ENCODE measurements at regions not wholly inside any gene's neighbourhood (a gene's known extent, or its start where the extent isn't known, plus 50 kb on each side); places are given as distances from the start of the nearest gene placed in this dataset.

GRCh38 chr11:26229981-26230380, 101.9 kb upstream of the ANO3 start:
- H3K36me3 Mint-ChIP-seq (ENCODE audit: low read depth) = no peaks in the 10 kb centered on the region

GRCh38 chr11:26231252-26231661, 100.7 kb upstream of the ANO3 start:
- Mint-ChIP-seq H3K27ac (no peak overlapping the region), H3K27me3 (ENCODE audit: low read depth) (no peaks in the 10 kb centered on the region), H3K4me3 (no peak overlapping the region), H3K4me1 (ENCODE audit: low read depth) (no peaks in the 10 kb centered on the region), H3K36me3 (ENCODE audit: low read depth) (no peaks in the 10 kb centered on the region), H3K9me3 (no peaks in the 10 kb centered on the region)

More at GRCh38 chr11:26229981-26230380, 101.9 kb upstream of the ANO3 start:
- Mint-ChIP-seq H3K27me3 (ENCODE audit: low read depth) (no peaks in the 10 kb centered on the region), H3K4me3 (no peak overlapping the region), H3K9me3 (no peaks in the 10 kb centered on the region), H3K4me1 (ENCODE audit: low read depth) (no peaks in the 10 kb centered on the region), H3K27ac (no peak overlapping the region)

DNA sequence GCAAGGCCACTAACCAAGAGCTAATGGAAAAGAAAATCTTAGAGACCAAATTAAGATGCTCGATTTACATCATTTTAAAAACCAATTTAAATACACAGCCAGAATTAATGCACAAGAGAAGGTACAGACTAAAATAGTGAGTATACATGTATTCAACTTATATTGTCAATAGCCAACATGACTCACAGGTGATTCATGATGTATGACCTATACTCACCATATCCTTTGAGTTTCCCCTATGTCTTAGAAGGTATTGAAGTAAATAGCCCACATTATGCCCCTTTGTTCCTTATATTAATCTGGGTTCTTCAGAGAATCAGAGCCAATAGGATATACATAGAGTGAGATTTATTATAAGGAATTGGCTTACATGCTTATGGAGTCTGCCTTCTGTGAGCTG, 97.5 kb upstream of the ANO3 start:
- no peaks in the 10 kb centered on the region for H3K4me1 Mint-ChIP-seq (ENCODE audit: low read depth)
- no peaks in the 10 kb centered on the region for H3K27me3 Mint-ChIP-seq (ENCODE audit: low read depth)
- no peaks in the 10 kb centered on the region for H3K36me3 Mint-ChIP-seq (ENCODE audit: low read depth)
- no peak overlapping the region for H3K27ac Mint-ChIP-seq
- H3K9me3 Mint-ChIP-seq = no peaks in the 10 kb centered on the region
- H3K4me3 Mint-ChIP-seq = no peak overlapping the region

- H3K9me3 Mint-ChIP-seq = no peaks in the 10 kb centered on the region
- no peak overlapping the region for H3K27ac Mint-ChIP-seq
- H3K4me3 Mint-ChIP-seq = no peak overlapping the region
- no peaks in the 10 kb centered on the region for H3K27me3 Mint-ChIP-seq (ENCODE audit: low read depth)
- no peaks in the 10 kb centered on the region for H3K36me3 Mint-ChIP-seq (ENCODE audit: low read depth)
- H3K4me1 Mint-ChIP-seq (ENCODE audit: low read depth) = no peaks in the 10 kb centered on the region
Observed at GRCh38 chr11:26243426-26243825, 88.5 kb upstream of the ANO3 start.

DNA sequence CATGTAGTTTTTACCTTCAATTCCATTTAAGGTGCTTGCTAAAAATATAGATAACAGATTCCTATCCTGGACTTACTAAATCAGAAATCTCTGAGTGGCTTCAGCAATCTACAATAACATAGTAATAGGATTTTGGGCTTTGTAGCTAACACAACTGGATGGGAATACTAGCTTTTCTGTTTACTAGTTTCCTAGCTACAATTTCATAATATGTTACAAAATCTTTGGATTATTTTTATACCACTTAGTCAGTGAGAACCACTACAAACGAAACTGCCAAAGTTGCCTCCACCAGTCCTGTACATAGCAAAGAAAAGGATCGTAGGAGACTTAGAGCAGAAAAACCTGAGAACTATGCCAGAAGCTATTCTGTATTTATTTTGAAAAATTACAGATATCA, 87.7 kb upstream of the ANO3 start:
- Mint-ChIP-seq H3K9me3 (no peaks in the 10 kb centered on the region), H3K4me1 (ENCODE audit: low read depth) (no peaks in the 10 kb centered on the region), H3K27ac (no peak overlapping the region), H3K36me3 (ENCODE audit: low read depth) (no peaks in the 10 kb centered on the region), H3K4me3 (no peak overlapping the region), H3K27me3 (ENCODE audit: low read depth) (no peaks in the 10 kb centered on the region)

DNA sequence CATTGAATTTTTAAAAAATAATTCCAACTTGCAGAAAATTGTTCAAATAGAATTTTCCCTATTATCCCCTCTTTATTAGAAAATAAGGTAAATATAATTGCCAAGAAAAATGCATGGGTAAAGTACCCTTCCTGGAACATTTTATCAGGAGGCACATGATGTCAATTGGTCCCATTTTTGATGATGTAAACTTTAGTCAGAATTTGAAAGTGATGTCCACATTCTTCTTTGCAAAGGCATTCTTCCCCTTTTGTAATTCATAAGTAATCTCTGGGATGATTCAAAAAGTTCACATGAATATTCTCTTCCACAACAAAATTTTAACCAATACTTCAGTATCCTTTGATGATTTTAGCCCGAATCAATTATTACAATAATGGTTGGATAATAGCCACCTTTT, 86.9 kb upstream of the ANO3 start:
- Mint-ChIP-seq H3K27ac (no peak overlapping the region), H3K36me3 (ENCODE audit: low read depth) (no peaks in the 10 kb centered on the region), H3K4me3 (no peak overlapping the region), H3K4me1 (ENCODE audit: low read depth) (no peaks in the 10 kb centered on the region), H3K9me3 (no peaks in the 10 kb centered on the region), H3K27me3 (ENCODE audit: low read depth) (no peaks in the 10 kb centered on the region)

- Mint-ChIP-seq H3K9me3 (no peaks in the 10 kb centered on the region), H3K4me1 (ENCODE audit: low read depth) (no peaks in the 10 kb centered on the region), H3K36me3 (ENCODE audit: low read depth) (no peaks in the 10 kb centered on the region), H3K27ac (no peak overlapping the region), H3K27me3 (ENCODE audit: low read depth) (no peaks in the 10 kb centered on the region), H3K4me3 (no peak overlapping the region)
Observed at GRCh38 chr11:26247340-26247739, 84.6 kb upstream of the ANO3 start.

DNA sequence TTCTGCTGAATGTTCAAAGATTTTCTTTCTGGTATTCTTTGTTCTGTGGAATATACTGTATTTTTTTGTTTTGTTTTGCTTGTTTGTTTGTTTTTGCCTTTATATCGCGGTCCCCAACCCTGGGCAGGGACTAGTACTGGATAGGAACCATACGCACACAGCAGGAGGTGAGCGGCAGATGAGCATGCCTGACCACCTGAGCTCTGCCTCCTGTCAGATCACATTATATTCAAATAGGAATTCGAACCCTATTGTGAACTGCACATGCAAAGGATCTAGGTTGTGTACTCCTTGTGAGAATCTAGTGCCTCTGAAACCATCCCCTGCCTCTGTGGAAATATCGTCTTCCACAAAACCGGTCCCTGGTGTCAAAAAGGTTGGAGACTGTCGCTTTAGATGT, 83.3 kb upstream of the ANO3 start:
- no peak overlapping the region for H3K27ac Mint-ChIP-seq
- H3K36me3 Mint-ChIP-seq (ENCODE audit: low read depth) = no peaks in the 10 kb centered on the region
- no peak overlapping the region for H3K4me3 Mint-ChIP-seq
- no peaks in the 10 kb centered on the region for H3K27me3 Mint-ChIP-seq (ENCODE audit: low read depth)
- no peaks in the 10 kb centered on the region for H3K9me3 Mint-ChIP-seq
- no peaks in the 10 kb centered on the region for H3K4me1 Mint-ChIP-seq (ENCODE audit: low read depth)

DNA sequence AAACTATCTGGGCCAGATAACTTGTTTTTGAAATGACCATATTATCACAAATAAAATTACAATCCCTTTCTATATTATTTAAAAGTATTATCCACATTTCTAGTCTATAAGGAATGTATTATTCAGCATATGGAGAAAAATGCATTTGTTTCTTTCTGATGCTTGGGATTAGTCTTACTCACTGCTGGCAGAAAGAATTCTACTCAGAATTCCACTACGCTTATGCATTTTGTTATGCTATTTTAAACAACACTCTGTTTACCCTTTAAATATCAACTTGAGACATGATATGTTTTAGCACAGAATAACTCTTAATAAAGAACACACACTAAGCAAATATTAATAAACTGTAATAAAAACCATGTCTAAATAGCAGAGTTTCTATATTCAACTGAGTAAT, 77.6 kb upstream of the ANO3 start:
- Mint-ChIP-seq H3K27ac (no peak overlapping the region), H3K4me1 (ENCODE audit: low read depth) (no peaks in the 10 kb centered on the region), H3K9me3 (no peaks in the 10 kb centered on the region), H3K4me3 (no peak overlapping the region), H3K36me3 (ENCODE audit: low read depth) (no peaks in the 10 kb centered on the region), H3K27me3 (ENCODE audit: low read depth) (no peaks in the 10 kb centered on the region)

DNA sequence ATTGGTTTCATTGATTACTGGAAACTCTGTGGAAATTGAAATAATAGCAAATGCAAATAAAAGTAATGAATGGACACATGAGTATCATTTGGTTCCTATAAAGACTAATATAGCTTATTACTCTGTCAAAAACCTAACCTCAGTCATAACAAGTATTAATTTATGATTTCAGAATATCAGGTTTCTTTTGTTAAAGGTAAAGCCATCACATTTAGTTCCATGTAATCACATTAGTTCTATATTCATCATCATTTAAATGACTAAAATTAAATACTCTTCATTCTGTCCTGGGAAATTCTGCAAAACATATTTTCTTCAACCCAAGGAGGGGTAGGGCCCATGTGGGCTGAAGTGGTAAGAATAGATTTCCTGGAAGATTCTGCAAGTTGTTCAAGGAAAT, 68.2 kb upstream of the ANO3 start:
- Mint-ChIP-seq H3K4me1 (ENCODE audit: low read depth) (no peaks in the 10 kb centered on the region), H3K9me3 (no peaks in the 10 kb centered on the region), H3K27me3 (ENCODE audit: low read depth) (no peaks in the 10 kb centered on the region), H3K4me3 (no peak overlapping the region), H3K27ac (no peak overlapping the region), H3K36me3 (ENCODE audit: low read depth) (no peaks in the 10 kb centered on the region)

GRCh38 chr11:26264266-26264665, 67.7 kb upstream of the ANO3 start:
- no peak overlapping the region for H3K4me3 Mint-ChIP-seq
- no peaks in the 10 kb centered on the region for H3K36me3 Mint-ChIP-seq (ENCODE audit: low read depth)
- no peaks in the 10 kb centered on the region for H3K9me3 Mint-ChIP-seq
- H3K27me3 Mint-ChIP-seq (ENCODE audit: low read depth) = no peaks in the 10 kb centered on the region
- no peaks in the 10 kb centered on the region for H3K4me1 Mint-ChIP-seq (ENCODE audit: low read depth)
- no peak overlapping the region for H3K27ac Mint-ChIP-seq

GRCh38 chr11:26268980-26269660, 62.8 kb upstream of the ANO3 start:
- Mint-ChIP-seq H3K4me1 (ENCODE audit: low read depth) (no peaks in the 10 kb centered on the region), H3K27me3 (ENCODE audit: low read depth) (no peaks in the 10 kb centered on the region), H3K36me3 (ENCODE audit: low read depth) (no peaks in the 10 kb centered on the region), H3K9me3 (no peaks in the 10 kb centered on the region), H3K27ac (no peak overlapping the region), H3K4me3 (no peak overlapping the region)

DNA sequence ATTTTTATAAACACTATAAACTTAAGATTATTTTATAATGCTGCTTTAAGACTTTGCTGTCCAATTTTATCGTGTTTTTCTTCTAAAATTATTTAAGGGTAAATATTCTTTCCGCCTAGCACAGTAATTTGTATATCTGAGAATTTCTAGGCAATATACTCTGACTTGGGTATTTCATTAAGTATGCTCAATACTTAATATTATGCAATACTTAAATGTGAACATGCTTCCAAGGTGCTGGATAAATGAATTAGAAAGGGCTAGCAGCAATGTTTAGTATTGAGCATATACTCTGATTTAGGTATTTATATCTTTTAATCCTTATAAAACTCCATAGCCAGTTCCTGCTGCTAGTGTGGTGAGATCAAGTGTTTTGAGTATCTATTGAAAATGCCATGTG, 60.3 kb upstream of the ANO3 start:
- Mint-ChIP-seq H3K9me3 (no peaks in the 10 kb centered on the region), H3K27ac (no peak overlapping the region), H3K4me1 (ENCODE audit: low read depth) (no peaks in the 10 kb centered on the region), H3K36me3 (ENCODE audit: low read depth) (no peaks in the 10 kb centered on the region), H3K27me3 (ENCODE audit: low read depth) (no peaks in the 10 kb centered on the region), H3K4me3 (no peak overlapping the region)

- no peaks in the 10 kb centered on the region for H3K9me3 Mint-ChIP-seq
Observed at GRCh38 chr11:26276798-26277424, 55.0 kb upstream of the ANO3 start.

GRCh38 chr11:26278354-26278753, 53.6 kb upstream of the ANO3 start:
- H3K4me3 Mint-ChIP-seq = no peak overlapping the region
- no peaks in the 10 kb centered on the region for H3K4me1 Mint-ChIP-seq (ENCODE audit: low read depth)
- H3K36me3 Mint-ChIP-seq (ENCODE audit: low read depth) = no peaks in the 10 kb centered on the region
- H3K9me3 Mint-ChIP-seq = no peaks in the 10 kb centered on the region
- H3K27me3 Mint-ChIP-seq (ENCODE audit: low read depth) = peaks cover 4% of the 10 kb centered on the region
- H3K27ac Mint-ChIP-seq = no peak overlapping the region

More at GRCh38 chr11:26276798-26277424, 55.0 kb upstream of the ANO3 start:
- no peak overlapping the region for H3K4me3 Mint-ChIP-seq
- H3K4me1 Mint-ChIP-seq (ENCODE audit: low read depth) = no peaks in the 10 kb centered on the region
- no peak overlapping the region for H3K27ac Mint-ChIP-seq
- H3K36me3 Mint-ChIP-seq (ENCODE audit: low read depth) = no peaks in the 10 kb centered on the region
- H3K27me3 Mint-ChIP-seq (ENCODE audit: low read depth) = peaks cover 3% of the 10 kb centered on the region
